ENCODE measurements at regions not wholly inside any gene's neighbourhood (a gene's known extent, or its start where the extent isn't known, plus 50 kb on each side); places are given as distances from the start of the nearest gene placed in this dataset.

DNA sequence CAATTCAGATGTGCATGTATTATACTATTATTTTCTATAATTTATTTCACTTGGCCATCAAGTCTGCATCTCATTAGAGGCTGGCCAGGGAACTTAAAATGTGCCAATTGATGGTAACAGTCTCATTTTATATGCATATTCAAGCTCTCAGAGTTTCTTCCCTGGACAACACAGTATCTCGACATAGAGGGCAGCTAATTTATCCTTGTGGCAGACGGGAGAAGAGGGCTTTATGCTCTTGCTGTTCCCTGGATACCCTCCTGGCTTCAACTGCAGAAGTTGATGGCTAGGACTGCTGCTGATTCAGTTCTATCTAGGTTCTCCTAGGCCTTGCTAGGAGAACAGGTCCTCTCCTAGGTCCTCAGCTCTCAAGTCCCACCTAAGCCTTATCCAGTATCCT lies 99.1 kb upstream of the NPHP3 start:
- no peaks in the 10 kb centered on the region for H3K79me2 ChIP-seq (ENCODE audit: insufficient read depth, low read length)
- H3K9me3 ChIP-seq (ENCODE audit: control insufficient read depth in 1 of 2, insufficient read depth in 1 of 2, low read depth in 1 of 2, low read length in 2 of 2) = no peaks in the 10 kb centered on the region
- ChIA-PET RAD21 (ENCODE audit: low non-redundant PET in 1 of 2, low total read pairs in 2 of 2, uncharacterized antibody in 2 of 2, unreplicated experiment in 2 of 2) (no interaction called here), CTCF (no interaction called here), POLR2A (no interaction called here)
- DNase-seq (ENCODE audit: low read depth, low spot score) (no peak), ATAC-seq (no peak)
- no peaks in the 10 kb centered on the region for H3K4me1 ChIP-seq (ENCODE audit: control insufficient read depth in 1 of 2, insufficient read depth in 2 of 2, low read length in 2 of 2)
- H2AFZ ChIP-seq (ENCODE audit: low read depth, low read length, poor library complexity, severe bottlenecking) = no peak overlapping the region
- H3K9me2 ChIP-seq (ENCODE audit: insufficient read depth) = no peaks in the 10 kb centered on the region
- H3K27ac ChIP-seq (ENCODE audit: low read depth, low read length) = no peak overlapping the region
- BruUV-seq (replicated peaks) = no TSS peak
- intact Hi-C loops (cut with micrococcal nuclease) = loop anchor here (10.0 kb wide), 1 partner anchor 523 kb away; no protein-coding TSS in a partner anchor
- H3K36me3 ChIP-seq (ENCODE audit: control insufficient read depth in 1 of 2, insufficient read depth in 2 of 2, low read length in 2 of 2) = no peaks in the 10 kb centered on the region
- no peak overlapping the region for H3K9ac ChIP-seq (ENCODE audit: low read length)
- no peaks in the 10 kb centered on the region for H4K20me1 ChIP-seq (ENCODE audit: insufficient read depth)
- H3K27me3 ChIP-seq (ENCODE audit: insufficient read depth, low read length) = peaks cover 41% of the 10 kb centered on the region
- H3K4me3 ChIP-seq (replicated peaks in 1 of 2; ENCODE audit: low read depth in 1 of 2, low read length in 2 of 2) = no peak overlapping the region
- TF ChIP-seq, protein P1, sequence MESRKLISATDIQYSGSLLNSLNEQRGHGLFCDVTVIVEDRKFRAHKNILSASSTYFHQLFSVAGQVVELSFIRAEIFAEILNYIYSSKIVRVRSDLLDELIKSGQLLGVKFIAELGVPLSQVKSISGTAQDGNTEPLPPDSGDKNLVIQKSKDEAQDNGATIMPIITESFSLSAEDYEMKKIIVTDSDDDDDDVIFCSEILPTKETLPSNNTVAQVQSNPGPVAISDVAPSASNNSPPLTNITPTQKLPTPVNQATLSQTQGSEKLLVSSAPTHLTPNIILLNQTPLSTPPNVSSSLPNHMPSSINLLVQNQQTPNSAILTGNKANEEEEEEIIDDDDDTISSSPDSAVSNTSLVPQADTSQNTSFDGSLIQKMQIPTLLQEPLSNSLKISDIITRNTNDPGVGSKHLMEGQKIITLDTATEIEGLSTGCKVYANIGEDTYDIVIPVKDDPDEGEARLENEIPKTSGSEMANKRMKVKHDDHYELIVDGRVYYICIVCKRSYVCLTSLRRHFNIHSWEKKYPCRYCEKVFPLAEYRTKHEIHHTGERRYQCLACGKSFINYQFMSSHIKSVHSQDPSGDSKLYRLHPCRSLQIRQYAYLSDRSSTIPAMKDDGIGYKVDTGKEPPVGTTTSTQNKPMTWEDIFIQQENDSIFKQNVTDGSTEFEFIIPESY (IDR thresholded peaks at IDR 0.05; ENCODE audit: extremely low read depth, insufficient replicate concordance, low read length) = no peak
- no peak for TF ChIP-seq SRF (IDR thresholded peaks at IDR 0.05; ENCODE audit: low read depth)
- TF ChIP-seq, protein P2, sequence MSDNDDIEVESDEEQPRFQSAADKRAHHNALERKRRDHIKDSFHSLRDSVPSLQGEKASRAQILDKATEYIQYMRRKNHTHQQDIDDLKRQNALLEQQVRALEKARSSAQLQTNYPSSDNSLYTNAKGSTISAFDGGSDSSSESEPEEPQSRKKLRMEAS (IDR thresholded peaks at IDR 0.05) = no peak
- TF ChIP-seq, protein P3, sequence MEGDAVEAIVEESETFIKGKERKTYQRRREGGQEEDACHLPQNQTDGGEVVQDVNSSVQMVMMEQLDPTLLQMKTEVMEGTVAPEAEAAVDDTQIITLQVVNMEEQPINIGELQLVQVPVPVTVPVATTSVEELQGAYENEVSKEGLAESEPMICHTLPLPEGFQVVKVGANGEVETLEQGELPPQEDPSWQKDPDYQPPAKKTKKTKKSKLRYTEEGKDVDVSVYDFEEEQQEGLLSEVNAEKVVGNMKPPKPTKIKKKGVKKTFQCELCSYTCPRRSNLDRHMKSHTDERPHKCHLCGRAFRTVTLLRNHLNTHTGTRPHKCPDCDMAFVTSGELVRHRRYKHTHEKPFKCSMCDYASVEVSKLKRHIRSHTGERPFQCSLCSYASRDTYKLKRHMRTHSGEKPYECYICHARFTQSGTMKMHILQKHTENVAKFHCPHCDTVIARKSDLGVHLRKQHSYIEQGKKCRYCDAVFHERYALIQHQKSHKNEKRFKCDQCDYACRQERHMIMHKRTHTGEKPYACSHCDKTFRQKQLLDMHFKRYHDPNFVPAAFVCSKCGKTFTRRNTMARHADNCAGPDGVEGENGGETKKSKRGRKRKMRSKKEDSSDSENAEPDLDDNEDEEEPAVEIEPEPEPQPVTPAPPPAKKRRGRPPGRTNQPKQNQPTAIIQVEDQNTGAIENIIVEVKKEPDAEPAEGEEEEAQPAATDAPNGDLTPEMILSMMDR (IDR thresholded peaks at IDR 0.05 in 2 of 3, conservative IDR thresholded peaks at IDR 0.05 in 1 of 3; ENCODE audit: borderline replicate concordance in 1 of 3, insufficient read depth in 1 of 3, low read depth in 2 of 3, low read length in 2 of 3) = no peak
- TF ChIP-seq JUND (IDR thresholded peaks at IDR 0.05) = no peak
- TF ChIP-seq ELF1 (IDR thresholded peaks at IDR 0.05; ENCODE audit: borderline replicate concordance, low read depth) = no peak
- TF ChIP-seq EZH2 (IDR thresholded peaks at IDR 0.05) = no peak
- TF ChIP-seq, protein P4, sequence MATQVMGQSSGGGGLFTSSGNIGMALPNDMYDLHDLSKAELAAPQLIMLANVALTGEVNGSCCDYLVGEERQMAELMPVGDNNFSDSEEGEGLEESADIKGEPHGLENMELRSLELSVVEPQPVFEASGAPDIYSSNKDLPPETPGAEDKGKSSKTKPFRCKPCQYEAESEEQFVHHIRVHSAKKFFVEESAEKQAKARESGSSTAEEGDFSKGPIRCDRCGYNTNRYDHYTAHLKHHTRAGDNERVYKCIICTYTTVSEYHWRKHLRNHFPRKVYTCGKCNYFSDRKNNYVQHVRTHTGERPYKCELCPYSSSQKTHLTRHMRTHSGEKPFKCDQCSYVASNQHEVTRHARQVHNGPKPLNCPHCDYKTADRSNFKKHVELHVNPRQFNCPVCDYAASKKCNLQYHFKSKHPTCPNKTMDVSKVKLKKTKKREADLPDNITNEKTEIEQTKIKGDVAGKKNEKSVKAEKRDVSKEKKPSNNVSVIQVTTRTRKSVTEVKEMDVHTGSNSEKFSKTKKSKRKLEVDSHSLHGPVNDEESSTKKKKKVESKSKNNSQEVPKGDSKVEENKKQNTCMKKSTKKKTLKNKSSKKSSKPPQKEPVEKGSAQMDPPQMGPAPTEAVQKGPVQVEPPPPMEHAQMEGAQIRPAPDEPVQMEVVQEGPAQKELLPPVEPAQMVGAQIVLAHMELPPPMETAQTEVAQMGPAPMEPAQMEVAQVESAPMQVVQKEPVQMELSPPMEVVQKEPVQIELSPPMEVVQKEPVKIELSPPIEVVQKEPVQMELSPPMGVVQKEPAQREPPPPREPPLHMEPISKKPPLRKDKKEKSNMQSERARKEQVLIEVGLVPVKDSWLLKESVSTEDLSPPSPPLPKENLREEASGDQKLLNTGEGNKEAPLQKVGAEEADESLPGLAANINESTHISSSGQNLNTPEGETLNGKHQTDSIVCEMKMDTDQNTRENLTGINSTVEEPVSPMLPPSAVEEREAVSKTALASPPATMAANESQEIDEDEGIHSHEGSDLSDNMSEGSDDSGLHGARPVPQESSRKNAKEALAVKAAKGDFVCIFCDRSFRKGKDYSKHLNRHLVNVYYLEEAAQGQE (IDR thresholded peaks at IDR 0.05; ENCODE audit: low read depth) = no peak
- no peak for TF ChIP-seq ZNF274 (IDR thresholded peaks at IDR 0.05; ENCODE audit: low read depth, low read length)
- TF ChIP-seq RAD21 (IDR thresholded peaks at IDR 0.05; ENCODE audit: low read depth) = no peak
- TF ChIP-seq CEBPB (IDR thresholded peaks at IDR 0.05; ENCODE audit: low read depth) = no peak
- TF ChIP-seq CBX3 (IDR thresholded peaks at IDR 0.05; ENCODE audit: low read depth) = no peak
- no peak for TF ChIP-seq POLR2A (IDR thresholded peaks at IDR 0.05; ENCODE audit: borderline replicate concordance, extremely low read depth, insufficient read depth, insufficient read length)
- no peak for TF ChIP-seq YY1 (IDR thresholded peaks at IDR 0.05; ENCODE audit: extremely low read depth, insufficient replicate concordance, low read depth, low read length)
- no peak for TF ChIP-seq EZH2phosphoT487 (IDR thresholded peaks at IDR 0.05; ENCODE audit: borderline replicate concordance)
- H3K4me2 ChIP-seq (ENCODE audit: low read length) = no peak overlapping the region

Data from HCT116 (cell line).